ENCODE measurements at regions not wholly inside any gene's neighbourhood (a gene's known extent, or its start where the extent isn't known, plus 50 kb on each side); places are given as distances from the start of the nearest gene placed in this dataset.

DNA sequence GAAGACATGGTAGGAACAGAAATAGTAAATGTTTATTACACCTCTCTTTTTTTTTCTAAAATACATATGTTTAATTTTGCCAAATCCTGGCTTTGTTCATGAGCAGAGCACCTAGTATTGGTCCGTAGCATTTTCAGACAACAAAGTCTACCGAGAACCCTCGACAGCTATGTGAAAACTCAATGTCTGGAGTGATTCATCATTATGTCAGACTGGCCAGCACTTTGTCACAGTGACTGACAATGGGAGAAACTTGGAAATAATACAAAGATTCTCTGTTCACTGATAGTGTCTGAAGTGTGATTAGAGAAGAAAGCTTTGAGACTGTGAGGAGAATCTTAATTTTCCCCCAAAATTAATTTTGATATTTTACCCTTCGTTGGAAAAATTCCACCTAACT lies 143.0 kb downstream of the HNMT start:
- no peak for TF ChIP-seq GATA2 (IDR thresholded peaks at IDR 0.05; ENCODE audit: low read depth, low read length)
- no peak for TF ChIP-seq GATA3 (IDR thresholded peaks at IDR 0.05; ENCODE audit: low read depth, low read length)
